Breast epithelium (tissue), 4 donors: ENCODE measurements at regions not wholly inside any gene's neighbourhood (a gene's known extent, or its start where the extent isn't known, plus 50 kb on each side); places are given as distances from the start of the nearest gene placed in this dataset.

Experiments used
- DNase-seq, 2 donors: peaks; one replicate each; pipeline ENCODE4 v3.0.0-alpha.2; 2019; ENCODE audit warnings: low spot score in 2 of 2
- H3K27ac ChIP-seq, 2 donors: fragments of 200-600 bp; sonication (generic) in 1 of 2; one replicate each; pipeline ENCODE4 v1.5.1; 2016 to 2019; ENCODE audit warnings: mild to moderate bottlenecking in 1 of 2
- H3K27me3 ChIP-seq, 2 donors: fragments of 200-600 bp; sonication (generic) in 1 of 2; one replicate each; pipeline versions ENCODE4 v1.5.1 to v1.6.0; 2017 to 2019; ENCODE audit warnings: control low read depth in 1 of 2, mild to moderate bottlenecking in 1 of 2
- H3K36me3 ChIP-seq: fragments of 200-600 bp; one replicate; pipeline ENCODE4 v1.5.1; 2019
- H3K4me1 ChIP-seq, 2 donors: fragments of 200-600 bp; sonication (generic); one replicate each; pipeline ENCODE4 v1.5.1; 2016 to 2019; ENCODE audit warnings: control low read depth in 1 of 2
- H3K4me3 ChIP-seq, 3 donors: fragments of 200-600 bp; sonication (generic); 1 replicate in 2 of 3; 2 replicates in 1 of 3; pipeline ENCODE4 v1.5.1; 2016 to 2019; ENCODE audit warnings: mild to moderate bottlenecking in 3 of 3, moderate library complexity in 2 of 3
- H3K9me3 ChIP-seq, 2 donors: fragments of 200-600 bp; sonication (generic) in 1 of 2; one replicate each; pipeline ENCODE4 v1.5.1; 2016 to 2019; ENCODE audit warnings: control low read depth in 1 of 2
- CTCF ChIP-seq, 3 donors: fragments of 450-650 bp; IDR thresholded peaks; one replicate each; pipeline ENCODE4 v1.5.1; 2016 to 2017; ENCODE audit warnings: antibody characterized with exemption in 3 of 3, mild to moderate bottlenecking in 3 of 3, moderate library complexity in 3 of 3
- POLR2A ChIP-seq: fragments of 450-650 bp; IDR thresholded peaks from one replicate; pipeline ENCODE4 v1.6.1; 2016; ENCODE audit warnings: antibody characterized with exemption, mild to moderate bottlenecking, moderate library complexity
- POLR2AphosphoS5 ChIP-seq, 3 donors: sonication (generic); formaldehyde crosslinking; IDR thresholded peaks; one replicate each; pipeline ENCODE4 v1.6.1; 2017; ENCODE audit warnings: antibody characterized with exemption in 3 of 3
- intact Hi-C: fragments of 100-400 bp; cut with DNase I; formaldehyde crosslinking; loops from one replicate; pipeline ENCODE4 v1.15.1; 2023; ENCODE audit warnings: low total_unique reads

GRCh38 chr16:54444851-54445458 is 158.4 kb upstream of the IRX3 start:
- intact Hi-C loops = no loop called here
- TF ChIP-seq POLR2A = no peak
- no peak for TF ChIP-seq CTCF (IDR thresholded peaks at IDR 0.05)
- no peak for TF ChIP-seq POLR2AphosphoS5 (IDR thresholded peaks at IDR 0.05)
- peaks cover 0 to 3% of the 10 kb centered on the region in 2 donors for H3K9me3 ChIP-seq
- H3K4me3 ChIP-seq = no peak overlapping the region
- no peaks in the 10 kb centered on the region for H3K27me3 ChIP-seq
- no peak for DNase-seq
- H3K27ac ChIP-seq = no peak overlapping the region
- no peaks in the 10 kb centered on the region for H3K36me3 ChIP-seq
- no peaks in the 10 kb centered on the region for H3K4me1 ChIP-seq

GRCh38 chr16:54443839-54444238 is 157.3 kb upstream of the IRX3 start:
- Histone ChIP-seq H3K36me3 (no peaks in the 10 kb centered on the region), H3K27ac (no peak overlapping the region), H3K9me3 (peaks cover 0 to 3% of the 10 kb centered on the region in 2 donors), H3K4me3 (no peak overlapping the region), H3K27me3 (no peaks in the 10 kb centered on the region), H3K4me1 (no peaks in the 10 kb centered on the region)
- DNase-seq = no peak
- intact Hi-C loops = no loop called here
- no peak for TF ChIP-seq POLR2AphosphoS5 (IDR thresholded peaks at IDR 0.05)
- no peak for TF ChIP-seq POLR2A
- TF ChIP-seq CTCF (IDR thresholded peaks at IDR 0.05) = no peak

- Histone ChIP-seq H3K27ac (no peak overlapping the region), H3K27me3 (no peaks in the 10 kb centered on the region), H3K4me3 (no peak overlapping the region), H3K4me1 (no peaks in the 10 kb centered on the region), H3K36me3 (no peaks in the 10 kb centered on the region), H3K9me3 (peaks cover 0 to 3% of the 10 kb centered on the region in 2 donors)
- intact Hi-C loops = no loop called here
- DNase-seq = no peak
- no peak for TF ChIP-seq CTCF (IDR thresholded peaks at IDR 0.05)
- TF ChIP-seq POLR2A = no peak
- no peak for TF ChIP-seq POLR2AphosphoS5 (IDR thresholded peaks at IDR 0.05)
Measured at GRCh38 chr16:54443352-54443751, 156.8 kb upstream of the IRX3 start.

GRCh38 chr16:54442864-54443263 is 156.3 kb upstream of the IRX3 start:
- intact Hi-C loops = no loop called here
- Histone ChIP-seq H3K27me3 (no peaks in the 10 kb centered on the region), H3K4me3 (no peak overlapping the region)

GRCh38 chr16:54438469-54438868 is 151.9 kb upstream of the IRX3 start:
- intact Hi-C loops = no loop called here
- Histone ChIP-seq H3K9me3 (peaks cover 0 to 3% of the 10 kb centered on the region in 2 donors), H3K4me3 (no peak overlapping the region), H3K27me3 (no peaks in the 10 kb centered on the region), H3K4me1 (no peaks in the 10 kb centered on the region), H3K36me3 (no peaks in the 10 kb centered on the region), H3K27ac (no peak overlapping the region)
- no peak for DNase-seq
- TF ChIP-seq POLR2AphosphoS5 (IDR thresholded peaks at IDR 0.05) = no peak
- no peak for TF ChIP-seq CTCF (IDR thresholded peaks at IDR 0.05)
- no peak for TF ChIP-seq POLR2A

More at GRCh38 chr16:54442864-54443263, 156.3 kb upstream of the IRX3 start:
- Histone ChIP-seq H3K4me1 (no peaks in the 10 kb centered on the region), H3K27ac (no peak overlapping the region), H3K36me3 (no peaks in the 10 kb centered on the region), H3K9me3 (peaks cover 0 to 3% of the 10 kb centered on the region in 2 donors)
- TF ChIP-seq CTCF (IDR thresholded peaks at IDR 0.05) = no peak
- TF ChIP-seq POLR2AphosphoS5 (IDR thresholded peaks at IDR 0.05) = no peak
- TF ChIP-seq POLR2A = no peak
- no peak for DNase-seq
